HUES64 (cell line): ENCODE measurements at regions not wholly inside any gene's neighbourhood (a gene's known extent, or its start where the extent isn't known, plus 50 kb on each side); places are given as distances from the start of the nearest gene placed in this dataset.
A peak's percentile ranks its signal among the peaks of the same experiment; 100 is the strongest.

Experiments used
- H3K27ac ChIP-seq: 2 replicates; pipeline ENCODE4 v1.7.0; 2013; ENCODE audit warnings: low read depth, low read length, inconsistent platforms
- H3K27me3 ChIP-seq: 2 replicates; pipeline ENCODE4 v1.6.1; 2013; ENCODE audit warnings: mild to moderate bottlenecking, low read length; ENCODE audit not compliant: insufficient read depth
- H3K36me3 ChIP-seq: 2 replicates; pipeline ENCODE4 v1.6.1; 2013; ENCODE audit warnings: mild to moderate bottlenecking, low read length; ENCODE audit not compliant: insufficient read depth
- H3K4me1 ChIP-seq: 2 replicates; pipeline ENCODE4 v1.6.1; 2013; ENCODE audit warnings: mild to moderate bottlenecking, low read length, moderate library complexity; ENCODE audit not compliant: insufficient read depth
- H3K4me3 ChIP-seq: 2 replicates; pipeline ENCODE4 v1.5.1; 2013; ENCODE audit warnings: mild to moderate bottlenecking, low read length, moderate library complexity
- H3K9ac ChIP-seq: 2 replicates; pipeline ENCODE4 v1.6.1; 2013; ENCODE audit warnings: mild to moderate bottlenecking, low read depth, low read length
- H3K9me3 ChIP-seq: 2 replicates; pipeline ENCODE4 v1.6.1; 2013; ENCODE audit warnings: low read depth, low read length; ENCODE audit not compliant: insufficient read depth
- WGBS: fragments of 150-250, 120-280 bp; methylation state at CpG from one replicate; pipeline ENCODE4 v1.1.7; 2013; ENCODE audit warnings: missing lambda C conversion rate; 5-methylcytosine and 5-hydroxymethylcytosine counted together

DNA sequence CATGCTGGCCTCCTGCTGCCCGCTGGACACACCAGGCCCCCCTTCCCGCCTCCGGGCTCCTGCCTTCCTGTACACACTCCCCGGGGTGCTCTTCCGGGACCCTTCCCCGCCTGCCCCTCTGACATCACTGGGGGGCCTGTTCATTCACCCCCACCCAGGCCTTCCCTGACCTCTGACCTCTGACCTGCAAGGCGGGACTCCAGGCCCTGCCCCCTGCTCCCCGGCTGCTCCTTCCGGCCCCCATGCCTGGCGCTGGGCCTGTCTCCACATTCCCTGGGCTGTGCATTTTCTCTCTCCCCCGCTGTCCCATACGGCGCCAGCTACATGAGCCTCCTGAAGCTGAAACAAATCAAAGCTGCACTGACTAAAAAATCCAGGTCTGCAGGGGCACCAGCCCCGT, 71.6 kb upstream of the GATA5 start:
- Histone ChIP-seq H3K9ac (no peak overlapping the region), H3K27ac (no peak overlapping the region), H3K4me3 (no peak overlapping the region), H3K4me1 (no peaks in the 10 kb centered on the region), H3K27me3 (peaks cover 30% of the 10 kb centered on the region), H3K9me3 (no peaks in the 10 kb centered on the region), H3K36me3 (no peaks in the 10 kb centered on the region)
- 92% methylated on average over 14 of the region's 14 CpGs for WGBS

DNA sequence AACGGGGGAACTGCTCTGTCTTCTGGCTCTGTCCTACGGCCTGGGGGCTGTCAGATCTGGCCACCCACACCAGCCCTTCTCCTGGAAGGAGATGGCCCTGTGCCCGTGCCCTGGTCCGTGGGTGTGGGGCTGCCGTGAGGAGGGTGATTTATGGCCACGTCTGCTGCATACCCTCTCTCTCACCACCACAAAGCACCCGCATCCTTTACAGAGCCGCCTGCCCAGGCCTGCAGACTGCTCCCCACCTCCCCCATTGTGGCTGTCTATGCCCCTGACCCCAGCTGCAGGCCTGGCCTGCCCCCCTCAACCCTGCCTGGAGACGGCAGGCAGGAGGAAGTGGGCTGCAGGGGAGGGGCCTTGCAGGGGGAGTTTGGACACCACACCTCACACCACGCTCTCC, 72.7 kb upstream of the GATA5 start:
- H3K4me3 ChIP-seq: no peak overlapping the region
- H3K27me3 ChIP-seq: peaks cover 35% of the 10 kb centered on the region
- H3K36me3 ChIP-seq: no peaks in the 10 kb centered on the region
- no peak overlapping the region for H3K9ac ChIP-seq
- no peak overlapping the region for H3K27ac ChIP-seq
- no peaks in the 10 kb centered on the region for H3K9me3 ChIP-seq
- H3K4me1 ChIP-seq: no peaks in the 10 kb centered on the region
- WGBS: 85% methylated on average over 8 of the region's 10 CpGs

DNA sequence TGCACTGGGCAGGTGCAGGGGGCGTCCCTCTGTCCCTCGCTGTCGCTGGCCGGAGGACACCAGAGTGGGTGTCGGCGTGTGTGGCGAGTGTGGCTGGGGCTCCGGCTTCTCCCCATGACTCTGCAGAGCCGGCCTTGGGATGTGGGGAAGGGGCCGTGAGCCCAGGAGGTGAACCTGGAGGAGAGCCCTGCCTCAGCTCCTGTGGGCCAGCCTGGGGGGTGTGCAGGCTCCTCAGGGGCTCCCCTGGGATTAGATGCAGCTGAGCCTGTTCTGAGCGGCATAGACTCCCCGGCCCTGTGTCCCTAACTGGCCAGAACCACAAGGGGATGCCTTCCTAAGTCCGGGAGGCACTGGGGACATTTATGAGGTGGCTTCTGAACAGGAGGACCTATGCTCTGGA, 73.2 kb upstream of the GATA5 start:
- 89% methylated on average over 13 of the region's 13 CpGs for WGBS
- Histone ChIP-seq H3K9ac (no peak overlapping the region), H3K27me3 (peaks cover 35% of the 10 kb centered on the region), H3K36me3 (no peaks in the 10 kb centered on the region), H3K4me1 (no peaks in the 10 kb centered on the region), H3K27ac (no peak overlapping the region), H3K4me3 (no peak overlapping the region), H3K9me3 (no peaks in the 10 kb centered on the region)

DNA sequence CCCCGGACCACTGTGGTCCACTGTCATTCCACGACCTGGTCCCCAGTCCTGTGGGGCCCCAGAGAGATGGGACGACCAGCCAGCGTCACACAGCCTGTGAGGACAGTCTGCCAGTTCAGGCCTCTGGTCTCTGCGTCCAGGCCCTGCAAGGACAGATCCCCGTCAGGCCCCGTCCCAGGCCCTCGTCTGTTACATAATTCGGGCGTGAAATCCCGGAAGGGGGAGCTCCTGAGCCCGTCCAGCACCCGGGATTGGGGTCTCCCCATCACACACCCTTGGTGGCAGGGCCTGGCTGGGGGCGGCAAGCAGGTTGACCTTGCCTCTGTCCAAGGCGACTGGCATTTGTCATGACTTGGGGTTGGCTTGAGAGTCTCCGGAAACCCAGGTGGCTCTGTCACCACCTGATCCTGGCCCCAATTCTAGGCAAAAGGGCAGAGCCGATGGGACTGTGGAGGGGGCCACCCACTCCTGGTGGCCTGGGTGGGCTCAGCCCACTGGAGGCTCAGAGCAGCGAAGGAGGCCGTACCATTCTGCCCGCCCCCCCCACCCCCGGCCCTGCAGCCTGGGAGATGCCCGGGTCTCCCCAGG, 73.8 kb upstream of the GATA5 start:
- H3K9me3 ChIP-seq: no peaks in the 10 kb centered on the region
- no peaks in the 10 kb centered on the region for H3K4me1 ChIP-seq
- H3K27ac ChIP-seq: no peak overlapping the region
- WGBS: 78% methylated on average over 22 of the region's 22 CpGs
- H3K9ac ChIP-seq: no peak overlapping the region
- H3K4me3 ChIP-seq: no peak overlapping the region
- no peaks in the 10 kb centered on the region for H3K36me3 ChIP-seq
- H3K27me3 ChIP-seq: peaks cover 35% of the 10 kb centered on the region

DNA sequence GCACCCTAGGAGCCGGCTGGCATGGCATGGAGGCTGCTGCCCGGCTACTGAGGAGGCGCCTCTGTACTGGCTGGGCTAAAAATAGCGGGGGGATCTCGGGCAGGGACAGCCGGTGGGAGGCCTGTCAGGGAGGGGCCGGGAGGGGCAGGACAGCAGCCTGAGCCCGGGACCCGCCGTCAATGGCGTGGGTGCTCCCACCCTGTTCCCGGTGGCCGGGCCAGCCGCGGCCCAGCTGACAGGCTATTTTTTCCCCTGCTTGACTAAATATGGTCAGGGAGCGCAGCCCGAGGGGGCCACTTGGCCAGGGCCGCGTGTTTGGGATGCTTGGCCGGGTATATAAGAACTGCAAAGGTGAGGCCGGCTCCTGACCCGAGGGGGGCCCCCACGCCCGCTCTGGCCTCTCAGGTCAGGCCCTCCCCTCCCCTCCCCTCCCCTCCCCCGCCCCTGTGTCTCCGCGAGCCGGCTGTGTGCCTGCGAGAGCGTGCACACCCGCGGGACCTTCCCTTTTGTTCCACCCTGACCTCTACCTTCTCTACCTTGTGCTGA, 74.4 kb upstream of the GATA5 start:
- Histone ChIP-seq H3K36me3 (no peaks in the 10 kb centered on the region), H3K27me3 (peaks cover 35% of the 10 kb centered on the region), H3K9ac (no peak overlapping the region), H3K9me3 (no peaks in the 10 kb centered on the region), H3K4me1 (no peaks in the 10 kb centered on the region), H3K4me3 (peak overlapping the region; percentile 37), H3K27ac (no peak overlapping the region)
- 35% methylated on average over 27 of the region's 32 CpGs for WGBS

DNA sequence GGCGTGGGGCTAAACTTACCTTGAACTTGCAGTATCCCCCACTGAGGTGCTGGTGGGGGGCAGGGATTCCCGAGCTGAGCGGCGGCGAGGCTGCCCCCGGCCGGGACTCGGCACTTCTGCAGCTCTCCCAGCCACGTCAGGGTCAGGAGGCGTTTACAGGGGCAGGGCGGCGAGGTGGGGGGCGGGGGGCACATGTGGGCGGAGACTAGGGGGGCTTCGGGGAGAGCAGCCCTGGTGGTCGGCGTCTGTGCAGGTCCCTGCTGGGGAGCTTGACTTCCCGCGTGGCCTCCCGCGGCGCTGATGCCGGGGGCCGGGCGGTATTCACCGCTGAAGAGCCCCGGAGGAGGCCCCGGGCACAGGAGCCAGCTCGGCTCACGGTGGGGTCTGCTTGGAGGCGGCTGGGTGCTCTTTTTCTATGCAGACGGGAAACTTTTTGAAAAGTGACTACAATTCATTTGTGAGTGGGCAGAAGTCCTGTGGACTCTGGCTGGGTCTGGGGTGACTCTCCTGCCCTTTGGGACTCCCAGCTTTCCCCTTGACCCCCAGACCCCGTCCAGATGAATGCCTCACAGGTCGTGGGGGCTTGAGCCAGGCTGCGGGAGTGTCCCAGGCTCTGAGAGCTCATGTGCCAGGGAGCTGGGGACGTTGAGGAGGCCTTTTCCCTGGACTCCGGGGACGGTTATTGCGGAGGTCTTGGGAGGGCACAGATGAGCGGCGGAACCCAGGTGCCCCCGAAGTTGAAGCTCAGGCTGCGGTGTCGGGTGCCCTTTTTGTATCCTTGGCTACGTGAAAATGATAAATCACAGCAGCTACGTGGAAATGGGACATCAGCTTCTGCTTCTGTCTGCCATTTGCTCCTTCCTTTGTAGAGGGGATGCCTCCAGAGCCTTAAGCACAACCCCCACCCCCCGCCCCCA, 75.9 kb upstream of the GATA5 start:
- Histone ChIP-seq H3K9ac (no peak overlapping the region), H3K9me3 (no peaks in the 10 kb centered on the region), H3K4me1 (no peaks in the 10 kb centered on the region), H3K27ac (no peak overlapping the region), H3K27me3 (peaks cover 35% of the 10 kb centered on the region), H3K36me3 (no peaks in the 10 kb centered on the region), H3K4me3 (peak overlapping the region; percentile 37)
- WGBS: 29% methylated on average over 46 of the region's 47 CpGs

DNA sequence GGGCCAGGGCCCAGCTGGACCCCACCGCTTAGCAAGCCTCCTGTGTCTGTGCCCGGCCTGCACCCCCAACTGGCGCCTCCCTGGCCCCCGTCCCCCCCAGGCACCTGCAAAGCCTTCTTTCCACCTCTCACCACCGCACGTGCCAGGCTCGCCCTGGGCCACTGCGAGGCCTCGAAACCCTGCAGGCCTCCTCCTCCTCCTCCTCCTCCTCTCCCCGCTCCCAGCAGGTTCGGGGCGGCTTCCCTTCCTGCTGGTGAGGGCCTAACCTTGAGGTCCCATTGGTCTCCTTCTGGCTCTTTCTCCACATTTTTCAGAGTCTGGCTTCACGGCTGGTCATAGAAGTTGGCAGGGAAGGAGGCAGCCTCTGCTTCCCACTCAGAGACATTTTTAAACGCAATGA, 76.8 kb upstream of the GATA5 start:
- Histone ChIP-seq H3K4me3 (no peak overlapping the region), H3K9me3 (no peaks in the 10 kb centered on the region), H3K4me1 (no peaks in the 10 kb centered on the region), H3K27me3 (peaks cover 35% of the 10 kb centered on the region), H3K36me3 (no peaks in the 10 kb centered on the region), H3K27ac (no peak overlapping the region), H3K9ac (no peak overlapping the region)
- 81% methylated on average over 14 of the region's 14 CpGs for whole genome bisulfite sequencing

DNA sequence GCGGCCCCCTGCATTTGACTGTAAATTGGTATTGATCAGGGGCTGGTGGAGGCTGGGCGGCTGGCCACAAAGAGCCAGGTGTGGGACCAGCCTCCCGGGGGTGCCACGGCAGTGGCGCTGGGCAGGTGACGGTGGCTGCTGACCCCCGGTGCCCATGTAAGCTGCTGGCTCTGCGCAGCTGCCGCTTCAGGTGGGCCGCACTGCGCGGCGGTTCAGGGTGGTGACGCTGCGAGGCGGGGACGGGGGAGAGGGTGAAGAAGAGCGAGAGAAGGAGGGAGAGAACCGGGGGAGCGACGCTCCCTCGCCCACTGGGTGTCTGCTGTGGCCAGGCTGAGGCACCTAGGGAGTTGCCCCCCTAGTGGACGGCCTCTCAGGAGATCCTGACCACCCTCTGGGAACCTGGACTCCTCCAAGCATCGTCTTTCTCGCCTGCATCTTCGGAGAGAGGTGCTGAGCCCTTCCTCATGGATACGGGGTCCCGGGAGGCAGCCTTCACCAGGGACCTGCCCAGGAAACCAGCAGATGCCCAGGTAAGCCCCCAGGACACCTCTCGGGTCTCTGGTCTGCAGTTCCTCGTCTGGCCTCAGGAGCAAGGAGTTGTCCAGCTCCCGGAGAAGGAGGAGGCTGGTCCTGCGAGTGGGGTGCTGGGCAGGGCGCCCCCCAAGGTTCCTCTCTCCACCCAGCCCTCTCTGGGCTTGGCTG, 77.5 kb upstream of the GATA5 start:
- Histone ChIP-seq H3K9ac (no peak overlapping the region), H3K27ac (no peak overlapping the region)

DNA sequence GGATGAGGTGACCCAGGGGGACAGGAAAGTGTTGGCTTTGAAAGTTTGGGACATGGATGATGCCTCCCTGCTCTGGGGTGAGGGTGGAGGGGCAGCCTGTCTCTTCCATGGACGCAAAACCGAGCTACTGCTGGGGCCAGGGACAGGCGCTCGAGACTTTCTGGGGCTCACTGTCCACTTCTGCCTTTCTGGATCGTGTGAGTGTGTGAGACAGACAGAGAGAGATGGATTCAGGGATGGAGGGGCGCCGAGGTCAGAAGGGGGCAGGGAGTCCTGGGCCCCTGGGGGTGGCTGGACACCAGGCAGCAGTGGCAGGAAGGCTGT, 78.0 kb upstream of the GATA5 start:
- Histone ChIP-seq H3K27me3 (peaks cover 35% of the 10 kb centered on the region), H3K4me1 (no peaks in the 10 kb centered on the region), H3K4me3 (no peak overlapping the region), H3K9ac (no peak overlapping the region), H3K36me3 (no peaks in the 10 kb centered on the region), H3K9me3 (no peaks in the 10 kb centered on the region), H3K27ac (no peak overlapping the region)
- WGBS: 89% methylated on average over 7 of the region's 7 CpGs

More for the DNA sequence above, 77.5 kb upstream of the GATA5 start:
- Histone ChIP-seq H3K4me1 (no peaks in the 10 kb centered on the region), H3K9me3 (no peaks in the 10 kb centered on the region), H3K36me3 (no peaks in the 10 kb centered on the region), H3K4me3 (no peak overlapping the region), H3K27me3 (peaks cover 35% of the 10 kb centered on the region)
- WGBS: 92% methylated on average over 33 of the region's 33 CpGs

DNA sequence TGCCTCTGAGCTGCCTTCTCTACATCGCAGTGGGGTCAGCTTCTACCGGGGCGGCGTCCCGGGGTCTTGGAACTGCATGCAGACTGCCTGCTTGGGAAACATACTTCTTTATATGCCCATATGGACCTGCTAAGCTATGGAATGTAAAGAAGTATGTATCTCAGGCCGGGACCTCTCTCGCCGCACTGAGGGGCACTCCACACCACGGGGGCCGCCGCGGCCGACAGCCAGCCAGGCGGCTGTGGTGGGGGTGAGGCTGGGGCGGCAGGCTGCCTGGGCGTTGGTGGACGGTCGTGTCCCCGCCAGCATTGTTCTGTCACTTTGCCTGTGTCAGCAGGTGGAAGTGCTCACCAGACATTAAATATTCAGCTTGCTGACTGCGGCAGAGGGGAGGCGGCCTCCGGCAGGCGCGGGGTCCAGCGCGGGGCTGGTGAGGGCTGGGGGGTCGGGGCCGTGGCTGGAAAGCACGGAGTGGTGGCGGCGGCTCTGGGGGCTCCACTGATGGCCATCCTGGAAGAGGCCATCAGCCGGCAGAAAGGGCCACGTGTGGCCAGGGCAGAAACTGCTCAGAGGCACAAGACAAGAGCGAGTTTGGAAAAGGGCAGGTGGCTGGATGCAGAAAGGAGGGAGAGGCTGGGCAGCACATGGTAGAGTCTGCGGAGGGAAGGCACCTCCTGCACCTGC, 78.6 kb upstream of the GATA5 start:
- Histone ChIP-seq H3K27me3 (peaks cover 32% of the 10 kb centered on the region), H3K36me3 (no peaks in the 10 kb centered on the region), H3K4me3 (no peak overlapping the region), H3K27ac (no peak overlapping the region), H3K9ac (no peak overlapping the region), H3K9me3 (no peaks in the 10 kb centered on the region), H3K4me1 (no peaks in the 10 kb centered on the region)
- WGBS: 91% methylated on average over 35 of the region's 35 CpGs
